Type B pancreatic cell (in vitro differentiated cells): ENCODE measurements at regions not wholly inside any gene's neighbourhood (a gene's known extent, or its start where the extent isn't known, plus 50 kb on each side); places are given as distances from the start of the nearest gene placed in this dataset.

Experiments
- DNase-seq: peaks from one replicate; pipeline ENCODE4 v3.0.0; 2021; ENCODE audit warnings: mixed read lengths; ENCODE audit not compliant: unreplicated experiment; ENCODE audit errors: extremely low spot score
- H3K27ac Mint-ChIP-seq: 2 replicates; pipeline ENCODE4 v1.8.0; 2021; ENCODE audit warnings: mild to moderate bottlenecking, mixed read lengths
- H3K27me3 Mint-ChIP-seq: 2 replicates; pipeline ENCODE4 v1.8.0; 2021; ENCODE audit warnings: mixed read lengths
- H3K36me3 Mint-ChIP-seq: 2 replicates; pipeline ENCODE4 v1.8.0; 2021; ENCODE audit warnings: mixed read lengths
- H3K4me1 Mint-ChIP-seq: one replicate; pipeline ENCODE4 v1.8.0; 2021; ENCODE audit warnings: mixed read lengths; ENCODE audit not compliant: unreplicated experiment
- H3K4me3 Mint-ChIP-seq: 2 replicates; pipeline ENCODE4 v1.8.0; 2021; ENCODE audit warnings: mild to moderate bottlenecking, mixed read lengths
- H3K9me3 Mint-ChIP-seq: 2 replicates; pipeline ENCODE4 v1.8.0; 2021; ENCODE audit warnings: mixed read lengths
- CTCF ChIP-seq: fragments of 200-600 bp; sonication (generic); conservative IDR thresholded peaks from 2 replicates; pipeline ENCODE4 v1.5.0; 2021; ENCODE audit warnings: antibody characterized with exemption, mild to moderate bottlenecking

DNA sequence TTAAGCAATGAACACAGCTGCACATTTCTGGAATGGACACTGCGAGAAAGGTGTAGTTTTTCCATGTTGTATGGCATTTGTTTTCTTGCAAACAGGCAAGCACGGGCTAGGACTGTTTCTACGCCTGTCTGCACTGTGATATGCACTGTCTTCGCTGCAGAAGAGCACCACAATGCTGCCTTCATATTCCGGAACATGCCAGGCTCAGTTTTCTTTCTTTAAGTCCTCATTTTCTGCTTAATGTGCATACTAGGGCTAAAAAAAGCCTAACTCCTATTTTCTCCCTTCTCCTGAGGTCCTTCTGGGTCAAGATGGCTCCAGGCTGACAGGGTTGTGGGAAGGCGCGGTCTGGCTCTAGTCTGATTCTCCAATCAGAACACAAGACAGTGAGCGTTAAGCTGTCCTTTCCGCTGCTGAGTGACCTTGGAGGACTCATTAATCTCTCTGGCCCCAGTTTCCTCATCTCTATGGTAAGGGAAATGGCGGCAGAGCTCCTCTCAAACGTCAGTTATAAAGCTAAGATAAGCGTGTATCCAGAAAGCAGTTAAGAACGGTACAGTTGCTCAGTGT, 379.9 kb downstream of the C6orf118 start:
- no peaks in the 10 kb centered on the region for H3K4me1 Mint-ChIP-seq
- H3K27ac Mint-ChIP-seq, result no peak overlapping the region
- H3K36me3 Mint-ChIP-seq, result no peaks in the 10 kb centered on the region
- no peaks in the 10 kb centered on the region for H3K9me3 Mint-ChIP-seq
- H3K27me3 Mint-ChIP-seq, result no peaks in the 10 kb centered on the region
- no peak overlapping the region for H3K4me3 Mint-ChIP-seq
- no peak for TF ChIP-seq CTCF
- DNase-seq, result no peak

- Mint-ChIP-seq H3K4me1 (no peaks in the 10 kb centered on the region), H3K27ac (no peak overlapping the region), H3K36me3 (no peaks in the 10 kb centered on the region), H3K27me3 (no peaks in the 10 kb centered on the region), H3K4me3 (no peak overlapping the region), H3K9me3 (no peaks in the 10 kb centered on the region)
- no peak for TF ChIP-seq CTCF
- no peak for DNase-seq
Observed at GRCh38 chr6:164928728-164929407, 380.5 kb downstream of the C6orf118 start.

DNA sequence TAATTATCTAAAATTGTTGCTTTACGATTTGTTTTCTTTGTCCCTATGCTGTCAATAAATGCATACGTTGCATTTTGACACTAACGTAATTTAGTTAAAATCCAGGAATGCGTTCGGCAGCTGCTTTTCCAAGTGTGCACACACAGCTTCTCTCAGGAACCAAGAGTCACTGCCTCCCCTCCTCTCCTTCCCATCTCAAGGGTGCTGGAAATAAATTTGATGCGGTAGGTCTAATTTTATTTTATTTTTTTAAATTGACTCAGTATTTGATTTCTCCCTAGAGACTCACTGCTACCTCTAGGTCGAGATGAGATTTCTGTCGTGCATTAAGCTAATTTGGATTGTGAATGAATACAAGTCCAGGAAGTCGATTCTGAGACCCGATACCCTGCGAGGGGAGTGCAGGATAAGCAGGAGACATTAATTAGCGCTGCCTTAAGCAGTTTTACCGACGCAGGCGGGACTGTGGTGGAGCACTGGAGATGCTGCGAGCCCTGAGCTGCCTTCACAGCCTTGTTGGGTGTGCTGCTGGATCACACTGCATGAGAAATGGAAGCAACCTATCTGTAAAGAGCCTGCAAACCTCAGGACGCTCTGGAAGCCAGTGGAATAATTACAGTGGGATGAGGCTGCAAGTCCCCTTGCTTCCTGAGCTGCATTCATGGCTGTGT, 381.2 kb downstream of the C6orf118 start:
- no peak overlapping the region for H3K27ac Mint-ChIP-seq
- no peak for DNase-seq
- no peaks in the 10 kb centered on the region for H3K9me3 Mint-ChIP-seq
- no peaks in the 10 kb centered on the region for H3K36me3 Mint-ChIP-seq
- H3K4me1 Mint-ChIP-seq, result no peaks in the 10 kb centered on the region
- H3K27me3 Mint-ChIP-seq, result no peaks in the 10 kb centered on the region
- no peak for TF ChIP-seq CTCF
- no peak overlapping the region for H3K4me3 Mint-ChIP-seq

DNA sequence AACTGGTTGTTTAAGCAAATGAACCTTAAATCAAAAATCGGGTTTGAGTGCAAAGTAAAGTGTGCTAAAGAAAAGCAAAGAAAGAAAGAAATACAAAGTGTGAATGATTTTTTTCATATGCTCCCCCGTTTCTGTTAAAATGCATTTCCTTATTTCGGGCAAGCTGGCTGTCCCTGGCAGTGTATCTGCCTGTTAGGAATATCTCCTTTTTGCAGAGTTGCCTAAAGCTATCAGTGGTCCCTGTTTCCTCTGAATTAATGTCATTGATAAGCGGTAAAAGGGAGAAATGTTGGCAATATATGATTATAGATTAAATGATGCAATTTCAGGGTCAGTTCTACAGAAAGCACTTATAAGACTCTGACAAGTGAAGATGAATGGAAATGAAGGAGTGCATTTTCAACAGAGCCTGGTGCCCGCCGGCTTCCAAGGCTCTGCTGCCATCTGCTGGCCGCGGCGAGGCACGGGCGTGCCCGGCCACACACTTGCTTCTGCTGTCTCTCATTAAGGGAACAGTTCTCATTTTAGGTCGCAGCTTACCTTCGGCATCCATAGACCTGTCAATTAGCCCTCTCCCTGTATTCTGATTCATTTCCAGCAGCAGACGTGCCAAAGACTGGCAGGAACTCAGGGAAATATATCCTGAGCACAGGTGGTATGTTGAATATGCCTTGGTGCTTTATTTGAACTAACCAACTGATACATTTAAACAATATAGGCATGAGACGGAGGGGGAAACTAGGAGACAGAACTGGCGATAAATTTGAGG, 381.9 kb downstream of the C6orf118 start:
- no peaks in the 10 kb centered on the region for H3K4me1 Mint-ChIP-seq
- no peak overlapping the region for H3K4me3 Mint-ChIP-seq

More for the DNA sequence above, 381.9 kb downstream of the C6orf118 start:
- H3K27me3 Mint-ChIP-seq, result no peaks in the 10 kb centered on the region
- H3K36me3 Mint-ChIP-seq, result no peaks in the 10 kb centered on the region
- H3K27ac Mint-ChIP-seq, result no peak overlapping the region
- peak; percentile 80 for DNase-seq
- TF ChIP-seq CTCF, result peak; percentile 99
- no peaks in the 10 kb centered on the region for H3K9me3 Mint-ChIP-seq
